ENCODE measurements at regions not wholly inside any gene's neighbourhood (a gene's known extent, or its start where the extent isn't known, plus 50 kb on each side); places are given as distances from the start of the nearest gene placed in this dataset.
"Not testable (repeated sequence)": the region's sequence is repeated elsewhere in the genome, so short reads cannot be mapped to it uniquely, and the experiment has no call there.

DNA sequence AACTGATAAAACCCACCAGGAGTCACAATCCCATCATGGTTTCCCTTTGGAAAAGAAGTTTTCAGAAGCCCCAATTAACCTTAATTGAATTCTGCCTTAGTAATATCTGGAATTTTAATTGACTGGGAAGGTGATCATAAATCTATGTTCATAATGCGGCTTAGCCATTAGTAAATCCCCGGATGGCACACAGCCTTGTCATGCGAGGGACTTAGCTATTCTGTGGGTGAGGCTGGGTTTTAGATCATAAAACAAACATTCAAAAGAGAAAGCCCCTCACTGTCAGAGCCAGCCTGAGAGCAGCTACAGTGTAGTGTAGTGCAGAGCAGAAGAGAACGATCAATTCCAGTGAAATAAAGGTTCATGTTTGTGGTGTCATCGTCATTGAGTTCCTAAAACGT lies 124.0 kb upstream of the NOCT start:
- peak; percentile 84 for DNase-seq

DNA sequence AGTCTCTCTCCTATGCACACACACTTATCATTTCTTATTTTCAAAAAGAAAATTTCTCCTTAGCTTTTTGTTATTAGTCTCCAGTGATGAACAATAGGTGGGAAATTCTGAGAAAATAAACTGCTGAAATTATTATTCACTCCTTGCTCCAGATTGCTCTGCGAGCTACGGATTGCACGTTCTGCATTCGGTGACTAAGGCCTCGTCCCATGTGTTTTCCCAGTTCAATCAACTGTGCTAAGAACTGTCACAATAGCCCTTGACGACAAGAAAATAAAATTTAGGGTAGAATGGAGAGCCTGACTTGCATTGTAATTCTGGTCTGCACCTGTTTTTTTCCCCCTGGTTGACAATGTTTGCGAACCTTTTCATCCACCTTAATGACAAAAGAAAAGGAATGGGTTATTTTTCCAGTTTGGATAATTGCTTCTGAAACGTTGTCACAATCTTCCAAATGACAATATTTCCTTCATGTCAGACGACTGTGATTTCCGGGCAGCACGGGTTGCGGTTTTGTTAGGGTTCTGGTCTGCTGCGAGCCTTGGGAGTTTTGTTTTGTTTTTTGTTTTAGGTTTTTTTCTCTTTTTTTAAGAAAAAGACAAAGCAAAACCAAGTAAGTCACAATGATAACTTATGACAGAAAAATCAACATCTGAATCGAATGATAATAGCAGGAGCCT lies 124.5 kb upstream of the NOCT start:
- no peak for DNase-seq

DNA sequence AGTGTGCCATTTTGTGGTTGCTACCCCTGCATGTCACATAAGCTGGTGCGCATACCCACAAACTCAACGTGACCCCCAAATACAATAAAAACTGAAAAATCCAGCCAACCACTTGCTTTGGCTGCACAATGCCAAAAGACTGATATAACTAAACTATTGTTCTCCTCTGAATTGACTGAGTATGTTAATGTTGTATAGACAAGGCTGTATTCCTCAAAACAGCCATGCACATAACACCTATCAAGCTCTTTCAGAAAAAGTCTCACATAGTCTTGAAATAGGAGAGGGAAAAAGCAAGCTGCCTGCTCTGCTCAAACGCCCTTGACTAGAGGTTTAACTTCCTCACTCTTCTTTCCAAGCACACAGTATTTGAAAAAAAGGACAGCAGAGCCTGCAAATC lies 126.4 kb upstream of the NOCT start:
- DNase-seq, result no peak

DNA sequence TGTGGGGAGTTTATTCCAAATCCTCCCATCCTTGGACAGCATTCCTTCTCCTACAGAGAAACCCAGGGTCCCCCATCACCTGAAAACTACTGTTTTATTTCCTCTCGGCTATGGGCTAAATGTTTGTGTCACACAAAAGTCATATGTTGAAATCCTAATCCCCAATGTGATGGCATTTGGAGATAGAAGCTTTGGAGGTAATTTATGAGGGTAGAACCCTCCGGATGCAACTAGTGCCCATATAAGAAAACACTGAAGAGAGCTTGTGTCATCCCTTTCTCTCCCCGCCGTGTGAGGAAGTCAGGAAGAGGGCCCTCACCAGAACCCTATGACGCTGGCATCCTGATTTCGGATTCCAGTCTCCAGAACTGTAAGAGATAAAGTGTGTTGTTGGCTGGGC lies 127.8 kb upstream of the NOCT start:
- no peak for DNase-seq

DNA sequence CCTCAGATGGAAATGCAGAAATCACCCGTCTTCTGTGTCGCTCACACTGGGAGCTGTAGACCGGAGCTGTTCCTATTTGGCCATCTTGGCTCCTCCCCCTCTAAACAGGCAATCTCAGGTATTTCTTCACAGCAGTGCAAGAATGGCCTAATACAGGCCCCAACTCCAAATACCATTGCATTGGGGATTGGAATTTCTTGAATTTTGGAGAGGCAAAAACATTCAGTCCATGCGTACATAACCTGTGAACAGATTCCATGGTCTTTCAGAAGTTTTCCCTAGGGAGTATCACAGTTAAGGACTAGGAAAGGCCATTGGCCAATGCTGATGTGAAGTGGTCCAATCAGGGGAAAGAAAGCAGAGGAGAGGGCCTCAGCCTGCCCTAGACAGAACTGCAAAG lies 128.2 kb upstream of the NOCT start:
- DNase-seq, result no peak

DNA sequence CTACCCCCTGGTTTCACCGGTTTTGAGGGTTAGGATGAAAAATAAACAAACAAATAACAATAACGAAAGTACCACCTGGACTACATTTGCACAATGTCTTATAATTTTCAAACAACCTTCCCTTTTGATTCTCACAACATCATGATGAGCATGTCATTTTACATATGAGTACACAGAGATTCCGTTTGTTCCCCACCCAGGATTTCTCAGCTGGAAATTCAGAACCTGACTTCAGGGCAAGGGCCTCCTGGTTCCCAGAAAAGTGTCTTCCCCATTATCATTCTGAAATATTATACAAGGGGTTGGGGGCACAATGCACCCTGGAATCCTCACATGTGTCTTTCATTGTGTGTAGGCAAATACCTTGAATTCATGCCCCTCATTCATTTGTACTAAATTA lies 135.8 kb upstream of the NOCT start:
- DNase-seq, result no peak

DNA sequence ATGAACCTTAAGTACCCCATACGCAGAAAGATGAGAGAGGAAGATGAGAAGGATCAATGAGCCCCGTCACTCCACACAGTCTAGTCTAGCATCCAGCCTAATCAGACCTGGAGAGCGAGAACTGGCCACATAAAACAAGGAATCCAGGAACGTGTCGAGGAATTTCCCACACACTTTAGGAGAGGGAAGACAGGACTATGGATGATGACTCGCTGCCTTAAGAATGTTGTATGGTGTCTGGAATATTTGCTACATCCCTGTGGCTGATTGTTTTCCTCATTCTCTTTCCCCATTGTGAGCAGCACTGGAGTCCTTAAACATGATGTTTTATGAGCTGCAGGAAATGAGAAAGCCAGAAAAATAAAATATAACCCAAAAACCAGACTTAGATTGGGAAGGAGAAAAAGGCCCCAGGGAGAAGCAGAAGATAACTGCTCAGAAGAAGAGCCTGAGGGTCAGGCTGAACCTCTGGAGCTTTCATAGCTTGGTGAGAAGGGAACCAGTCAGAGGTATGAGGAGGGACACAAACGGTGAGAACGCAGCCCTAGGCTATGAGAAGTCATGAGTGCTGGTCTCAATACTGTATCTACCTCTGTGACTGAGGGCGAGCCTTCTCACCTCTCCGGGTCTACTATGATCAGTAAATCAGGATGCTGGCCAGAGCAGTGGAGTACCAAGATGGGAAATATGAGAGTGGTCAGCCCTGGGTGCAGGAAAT lies 139.5 kb upstream of the NOCT start:
- no peak for DNase-seq

DNA sequence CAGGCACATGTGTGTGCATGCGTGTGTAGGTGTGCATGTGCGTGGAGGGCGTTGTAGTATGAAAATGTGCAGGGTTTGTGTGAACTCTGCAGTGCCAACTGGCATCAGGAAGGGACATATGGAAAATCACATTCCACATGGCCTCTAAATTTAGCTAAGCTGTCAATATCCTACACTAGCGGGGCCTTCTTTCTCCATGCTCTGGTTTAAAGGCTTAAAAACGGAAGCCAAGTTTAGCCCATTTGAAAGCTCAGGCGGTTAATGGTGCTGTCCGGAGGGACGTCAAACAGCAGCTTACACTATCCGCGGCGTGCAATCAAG lies 144.1 kb upstream of the NOCT start:
- DNase-seq, result peak; percentile 72

DNA sequence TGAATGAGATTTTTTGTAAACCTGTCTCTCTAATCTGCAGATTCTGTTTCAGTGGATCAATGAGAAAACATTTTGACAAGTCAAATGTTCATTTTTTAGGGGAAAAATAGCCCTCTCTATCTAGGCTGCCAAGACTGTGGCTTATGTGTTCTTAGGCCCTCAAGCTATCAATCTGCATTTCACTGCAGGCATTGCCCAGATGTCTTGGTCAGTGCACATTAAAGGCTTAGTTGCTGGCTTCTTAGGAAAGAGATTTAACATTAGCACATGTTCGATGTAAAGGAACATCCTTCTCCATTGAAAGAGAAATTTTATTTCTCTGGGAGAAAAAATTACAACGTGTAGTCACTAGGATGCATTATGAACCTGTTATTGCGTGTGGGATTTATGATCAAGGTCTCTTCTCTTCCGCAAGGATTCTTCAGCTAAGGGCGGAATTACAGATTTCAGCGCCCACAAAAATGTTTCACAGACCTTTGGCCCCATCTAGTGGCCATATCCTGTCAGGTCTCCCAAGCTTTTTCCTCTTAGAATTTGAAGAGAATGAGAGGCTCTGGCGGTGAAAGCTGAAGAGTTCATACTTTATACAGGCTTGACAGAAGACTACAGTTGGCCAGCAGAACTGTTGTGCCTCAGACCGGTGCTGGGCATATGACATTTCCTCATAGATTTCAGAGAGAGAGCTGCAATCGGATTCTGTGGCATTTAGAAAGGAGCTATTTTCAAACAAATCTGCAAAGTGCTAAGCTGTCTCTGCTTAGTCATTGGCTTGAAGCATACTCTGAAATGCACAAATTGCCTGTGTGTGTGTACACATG lies 144.6 kb upstream of the NOCT start:
- peak; percentile 90 for DNase-seq

DNA sequence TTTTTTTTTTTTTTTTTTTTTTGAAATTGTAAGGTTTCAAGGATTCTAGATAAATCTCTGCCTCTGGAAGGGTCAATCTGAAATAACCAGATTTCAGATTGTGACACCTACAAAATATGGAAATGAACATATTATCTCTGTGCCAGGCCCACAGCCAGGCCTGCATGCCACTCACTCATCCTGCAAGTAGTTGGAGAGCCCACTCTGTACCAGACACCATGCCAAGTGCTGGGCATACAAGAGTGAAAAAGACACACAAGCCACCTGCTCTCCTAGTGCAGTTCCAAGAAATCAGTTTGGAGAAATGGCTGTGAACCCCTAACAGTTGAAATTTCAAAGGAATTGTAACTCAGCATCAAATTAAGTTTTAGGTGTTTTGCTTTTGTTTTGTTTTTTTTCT lies 145.9 kb upstream of the NOCT start:
- DNase-seq, result no peak

DNA sequence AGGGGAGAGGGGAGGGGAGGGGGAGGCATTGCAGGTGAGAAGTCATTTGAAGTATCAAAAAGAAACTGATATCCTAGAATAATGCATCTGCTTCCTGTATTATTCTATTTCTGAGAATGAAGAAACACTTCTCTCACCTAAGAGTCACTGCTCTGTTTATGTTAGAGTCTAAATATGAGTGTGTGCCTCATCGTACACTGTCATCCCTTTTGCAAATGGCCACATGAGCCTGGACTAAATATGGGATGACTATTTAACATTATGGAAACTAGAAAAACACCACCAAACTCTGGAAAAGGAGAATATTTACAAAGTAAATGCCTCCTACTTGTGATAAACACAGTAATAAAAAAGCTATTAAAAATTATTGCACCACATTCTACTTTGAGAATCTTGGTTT lies 146.4 kb upstream of the NOCT start:
- no peak for DNase-seq

DNA sequence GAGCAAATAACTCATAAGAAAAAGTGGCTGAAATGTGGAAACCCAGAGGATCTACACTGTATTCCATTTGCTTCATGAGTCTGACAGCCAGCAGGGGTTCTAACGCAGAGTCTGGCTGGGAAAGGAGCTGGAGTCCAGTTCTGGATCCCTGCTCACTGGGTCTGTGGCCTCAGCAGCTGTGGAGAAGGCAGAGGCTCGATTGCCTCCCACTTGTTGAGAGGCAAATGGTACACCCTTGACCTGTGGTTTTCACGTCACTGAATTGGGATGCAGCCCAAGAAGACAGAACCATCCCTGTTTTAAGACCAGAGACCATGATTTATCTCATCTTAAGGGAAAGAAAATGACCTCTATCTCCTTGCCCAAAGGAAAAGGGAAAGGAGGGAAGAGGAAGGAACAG lies 147.0 kb upstream of the NOCT start:
- DNase-seq, result no peak

DNA sequence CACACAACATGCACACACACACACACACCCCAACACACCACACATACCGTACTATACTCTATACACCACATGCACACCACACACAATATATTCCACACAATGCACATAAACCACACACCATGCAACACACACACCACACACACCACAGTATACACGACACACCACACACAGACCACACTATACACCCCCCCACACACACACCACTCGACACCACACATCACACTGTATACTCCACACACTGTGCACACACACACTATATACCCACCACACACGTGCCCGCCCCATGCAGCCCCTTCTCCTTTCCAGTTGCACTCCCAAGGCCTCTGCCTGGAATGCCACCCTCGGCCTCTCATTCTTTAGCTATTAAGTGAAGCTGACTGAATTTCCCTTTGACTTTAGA lies 148.2 kb upstream of the NOCT start:
- DNase-seq, result no peak

DNA sequence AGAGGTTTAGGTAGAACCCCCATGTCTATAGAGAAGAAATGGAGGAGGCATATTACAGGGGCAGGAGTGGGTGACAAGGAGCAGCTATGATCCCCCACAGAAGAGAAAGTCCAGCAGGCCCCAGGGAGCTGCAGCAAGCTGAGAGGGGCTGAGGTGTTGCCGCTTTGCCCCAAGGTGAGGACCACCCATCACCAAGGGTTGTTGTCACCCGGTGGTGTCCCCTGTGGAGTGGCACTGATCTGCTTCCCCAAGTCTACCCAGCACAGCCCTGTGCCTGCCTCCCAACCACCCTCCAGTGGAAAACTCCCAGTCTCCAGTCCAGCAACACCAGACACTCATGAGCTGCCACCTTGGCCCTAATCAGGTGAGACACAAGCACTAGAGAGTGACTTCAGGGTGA lies 149.3 kb upstream of the NOCT start:
- no peak for DNase-seq

DNA sequence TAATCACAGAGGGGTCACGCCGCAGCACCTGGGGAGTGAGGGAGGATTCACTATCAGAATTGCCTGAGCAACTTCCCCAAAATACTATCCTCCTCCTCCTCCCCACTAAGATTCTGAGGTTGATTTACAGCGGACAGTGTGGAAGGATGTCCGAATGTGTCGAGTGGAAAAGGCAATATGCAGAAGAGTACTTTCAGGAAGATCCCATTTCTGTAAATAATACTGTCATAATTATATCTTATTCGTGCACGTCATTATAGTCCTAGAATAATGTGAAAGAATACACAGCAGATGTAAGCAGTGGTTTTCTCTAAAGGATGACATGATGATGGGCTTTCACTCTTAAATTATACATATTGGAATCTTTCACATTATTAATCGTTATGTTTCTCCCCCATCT lies 149.8 kb upstream of the NOCT start:
- DNase-seq, result no peak

DNA sequence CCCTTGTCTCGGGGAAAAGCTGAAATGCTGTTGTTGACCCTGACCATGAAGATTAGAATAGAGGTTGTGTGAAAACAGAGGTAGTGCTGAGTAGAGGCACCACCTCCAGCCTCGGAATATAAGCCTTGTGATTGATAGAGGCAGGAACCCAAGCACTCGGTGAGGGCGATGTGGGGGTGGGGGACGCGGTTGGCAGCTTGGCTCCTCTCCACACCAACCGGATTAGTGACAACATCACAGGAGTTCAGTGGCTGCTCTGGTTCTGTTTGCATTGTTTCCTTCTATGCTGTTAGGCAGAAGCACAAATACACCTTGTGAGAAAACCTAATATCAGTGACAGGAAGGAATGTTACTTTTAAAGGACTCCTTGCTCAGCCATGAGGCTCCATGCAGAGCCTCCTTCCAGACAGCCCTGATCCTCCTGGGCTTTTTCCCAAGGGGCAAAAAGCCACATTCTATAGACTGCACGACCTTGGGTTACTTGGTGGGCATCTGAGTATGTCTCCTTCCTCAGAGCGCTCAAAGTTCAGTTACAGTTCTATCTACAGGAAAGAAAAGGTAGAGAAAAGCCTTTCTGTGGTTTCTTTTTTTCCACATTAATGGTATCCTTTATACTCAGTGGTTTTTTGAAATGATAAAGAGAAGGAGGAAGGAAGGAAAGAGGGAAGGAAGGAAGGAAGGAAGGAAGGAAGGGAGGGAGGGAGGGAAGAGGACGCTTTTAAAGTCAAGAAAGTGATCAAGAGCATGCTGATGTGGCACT lies 150.4 kb upstream of the NOCT start:
- DNase-seq, result peak; percentile 81

DNA sequence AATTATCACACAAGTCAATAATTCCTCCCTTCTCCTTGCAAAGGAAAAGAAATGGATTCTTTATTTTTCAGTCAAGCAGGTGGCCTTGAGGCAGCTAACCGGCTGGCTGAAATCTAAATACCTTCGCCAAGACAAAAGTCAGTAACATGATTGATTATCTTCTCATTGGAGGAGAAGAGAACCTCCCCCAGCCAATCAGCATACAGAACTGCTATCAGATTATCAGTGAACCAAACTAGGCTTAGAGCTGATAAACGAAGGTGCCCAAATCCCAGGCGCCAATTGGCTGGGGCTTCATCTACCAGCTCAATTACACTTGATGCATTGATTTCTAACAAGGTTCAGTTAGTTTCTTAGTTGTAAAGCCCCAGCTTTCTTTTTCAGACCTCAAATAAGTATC lies 152.4 kb upstream of the NOCT start:
- no peak for DNase-seq

DNA sequence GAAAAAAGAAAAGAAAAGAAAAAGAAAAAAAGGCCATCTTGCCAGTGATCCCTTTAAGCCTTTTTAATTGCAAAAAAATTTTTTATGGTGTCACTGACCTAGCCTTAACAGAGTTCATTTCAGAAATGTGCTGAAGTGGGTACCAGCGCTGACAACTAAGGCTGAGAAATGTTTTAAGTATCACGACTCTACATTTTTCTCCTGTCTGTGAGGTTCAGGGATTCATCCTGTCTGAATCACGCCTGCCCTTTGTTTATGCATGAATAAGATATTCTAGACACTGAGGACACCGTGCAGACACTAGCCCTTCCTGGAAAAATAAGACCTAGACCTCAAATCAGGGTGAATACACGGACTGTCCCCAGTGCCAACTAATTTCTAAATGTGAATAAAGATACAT lies 154.4 kb upstream of the NOCT start:
- no peak for DNase-seq

DNA sequence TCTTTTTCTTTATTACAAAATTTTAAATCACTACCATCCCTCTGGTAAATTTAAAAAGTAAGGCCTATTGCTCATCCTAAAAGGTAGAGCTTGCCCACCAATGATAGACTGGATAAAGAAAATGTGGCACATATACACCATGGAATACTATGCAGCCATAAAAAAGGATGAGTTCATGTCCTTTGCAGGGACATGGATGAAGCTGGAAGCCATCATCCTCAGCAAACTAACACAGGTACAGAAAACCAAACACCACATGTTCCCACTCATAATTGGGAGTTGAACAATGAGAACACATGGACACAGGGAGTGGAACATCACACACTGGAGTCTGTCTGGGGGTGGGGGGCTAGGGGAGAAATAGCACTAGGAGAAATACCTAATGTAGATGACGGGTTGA lies 155.2 kb upstream of the NOCT start:
- not testable (repeated sequence) for DNase-seq

DNA sequence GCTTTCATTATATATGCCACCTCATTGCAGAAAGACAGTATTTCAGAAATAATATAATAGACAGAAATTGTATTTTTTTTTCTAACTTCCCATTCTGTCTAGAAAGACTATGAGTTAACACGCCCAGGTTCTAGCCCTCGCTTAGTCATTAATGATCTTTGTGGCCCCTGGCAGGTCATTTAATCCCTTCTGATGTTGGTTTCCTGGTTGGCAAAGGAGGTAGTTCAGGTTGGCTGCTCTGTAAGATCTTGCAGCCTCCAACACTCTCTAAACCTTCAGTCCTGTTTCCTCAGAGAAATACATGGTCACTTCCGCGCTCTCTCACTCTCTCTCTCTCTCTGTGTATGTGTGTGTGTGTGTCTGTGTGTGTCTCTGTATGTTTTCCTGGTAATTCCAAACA lies 156.3 kb upstream of the NOCT start:
- DNase-seq, result no peak

DNA sequence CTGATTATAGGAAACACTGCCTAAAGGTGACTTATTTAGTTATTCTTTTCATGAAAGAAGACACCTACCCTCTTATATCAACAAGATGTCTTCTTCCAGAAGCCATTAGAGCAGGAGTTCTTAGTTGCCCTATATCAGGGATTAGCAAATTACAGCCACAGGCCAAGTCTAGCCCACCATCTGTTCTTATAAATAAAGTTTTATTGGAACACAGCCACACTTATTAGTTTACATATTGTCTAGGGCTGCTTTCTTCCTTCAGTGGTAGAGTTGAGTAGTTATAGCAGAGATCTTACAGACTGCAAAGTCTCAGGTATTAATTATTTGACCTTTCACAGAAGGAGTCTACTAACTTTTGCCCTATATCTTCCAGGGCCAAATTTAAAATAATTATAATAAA lies 157.2 kb upstream of the NOCT start:
- peak; percentile 40 for DNase-seq

DNA sequence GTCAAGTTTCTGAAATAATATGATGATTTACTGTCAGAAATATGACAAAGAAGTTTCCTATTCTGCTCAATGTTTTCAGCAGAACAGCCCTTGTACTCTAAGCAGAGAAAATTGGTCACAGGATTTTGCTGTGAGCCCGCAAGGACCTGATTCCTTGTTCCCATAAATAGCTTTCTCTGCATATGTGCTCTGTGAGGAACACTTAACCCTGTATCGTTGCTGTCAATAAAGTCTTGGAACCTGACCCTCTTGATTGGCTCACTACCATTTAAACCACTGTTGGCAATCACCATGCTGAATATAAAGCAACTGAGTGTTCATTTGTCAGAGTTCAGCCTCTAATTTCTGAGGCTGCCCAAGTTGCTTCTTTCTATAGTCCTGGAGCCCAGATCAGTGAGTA lies 158.2 kb upstream of the NOCT start:
- no peak for DNase-seq

DNA sequence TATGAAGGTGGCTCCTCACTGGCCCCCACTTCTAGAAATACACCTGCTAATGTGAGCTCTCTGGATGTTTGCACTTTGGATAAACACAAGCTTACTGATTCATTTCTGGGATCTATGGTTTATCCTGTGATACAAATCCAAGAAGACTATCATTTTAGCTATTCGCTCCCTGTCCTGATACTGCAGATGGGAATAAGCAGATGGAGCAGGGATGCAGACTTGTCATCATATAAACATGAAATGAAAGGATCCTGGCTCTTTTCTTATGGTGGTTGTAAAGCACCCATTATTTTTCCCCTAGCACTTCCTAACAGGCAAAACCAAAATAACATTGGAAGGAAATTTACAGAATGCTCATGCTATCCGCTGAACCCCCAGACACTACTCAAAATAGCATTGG lies 162.9 kb upstream of the NOCT start:
- no peak for DNase-seq

All from NCI-H82 (cell line).